Esophagus squamous epithelium (tissue), 4 donors: ENCODE measurements at regions not wholly inside any gene's neighbourhood (a gene's known extent, or its start where the extent isn't known, plus 50 kb on each side); places are given as distances from the start of the nearest gene placed in this dataset.

Source experiments
- POLR2A ChIP-seq, 4 donors: fragments of 450-650 bp; IDR thresholded peaks; one replicate each; pipeline ENCODE4 v1.6.1; 2017; ENCODE audit warnings: antibody characterized with exemption in 4 of 4, mild to moderate bottlenecking in 4 of 4, moderate library complexity in 3 of 4
- TF ChIP-seq, protein P1 (sequence below), 6 experiments: fragments of 450-650 bp in 4 of 6; fragments of 200-600 bp in 2 of 6; sonication (generic) in 2 of 6; IDR thresholded peaks; one replicate each; pipeline ENCODE4 v1.5.1; 2016 to 2019; ENCODE audit warnings: antibody characterized with exemption in 6 of 6, mild to moderate bottlenecking in 4 of 6, moderate library complexity in 4 of 6

DNA sequence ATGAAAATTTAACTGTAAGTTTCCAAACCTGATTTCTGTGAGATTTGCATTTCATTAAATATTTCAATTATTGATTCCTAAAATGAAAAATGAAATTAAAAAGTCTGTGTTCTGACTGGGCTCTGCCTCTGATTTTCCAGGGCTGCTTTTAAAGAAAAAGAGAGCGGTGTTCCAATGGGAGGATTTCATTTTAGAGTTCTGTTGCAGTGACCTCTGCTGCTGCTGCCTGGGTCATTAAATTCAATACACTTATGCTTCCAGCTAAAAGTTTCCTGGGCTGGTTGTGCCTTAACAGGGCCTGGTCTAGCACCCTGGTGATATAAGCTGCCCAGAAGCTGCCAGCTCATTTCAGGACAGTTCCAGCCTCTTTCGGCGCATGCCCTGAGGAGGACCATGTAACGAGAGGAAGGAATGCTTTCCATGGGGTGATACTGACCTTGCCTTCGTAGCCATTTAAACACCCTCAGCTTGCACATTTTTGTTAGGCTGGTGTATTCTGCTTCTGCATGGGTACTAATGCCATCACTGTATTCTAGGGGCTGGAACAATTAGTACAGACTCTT is 93.3 kb downstream of the TMEM174 start:
- TF ChIP-seq, protein P1, sequence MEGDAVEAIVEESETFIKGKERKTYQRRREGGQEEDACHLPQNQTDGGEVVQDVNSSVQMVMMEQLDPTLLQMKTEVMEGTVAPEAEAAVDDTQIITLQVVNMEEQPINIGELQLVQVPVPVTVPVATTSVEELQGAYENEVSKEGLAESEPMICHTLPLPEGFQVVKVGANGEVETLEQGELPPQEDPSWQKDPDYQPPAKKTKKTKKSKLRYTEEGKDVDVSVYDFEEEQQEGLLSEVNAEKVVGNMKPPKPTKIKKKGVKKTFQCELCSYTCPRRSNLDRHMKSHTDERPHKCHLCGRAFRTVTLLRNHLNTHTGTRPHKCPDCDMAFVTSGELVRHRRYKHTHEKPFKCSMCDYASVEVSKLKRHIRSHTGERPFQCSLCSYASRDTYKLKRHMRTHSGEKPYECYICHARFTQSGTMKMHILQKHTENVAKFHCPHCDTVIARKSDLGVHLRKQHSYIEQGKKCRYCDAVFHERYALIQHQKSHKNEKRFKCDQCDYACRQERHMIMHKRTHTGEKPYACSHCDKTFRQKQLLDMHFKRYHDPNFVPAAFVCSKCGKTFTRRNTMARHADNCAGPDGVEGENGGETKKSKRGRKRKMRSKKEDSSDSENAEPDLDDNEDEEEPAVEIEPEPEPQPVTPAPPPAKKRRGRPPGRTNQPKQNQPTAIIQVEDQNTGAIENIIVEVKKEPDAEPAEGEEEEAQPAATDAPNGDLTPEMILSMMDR (IDR thresholded peaks at IDR 0.05) = no peak
- TF ChIP-seq POLR2A (IDR thresholded peaks at IDR 0.05) = no peak
